ENCODE measurements at regions not wholly inside any gene's neighbourhood (a gene's known extent, or its start where the extent isn't known, plus 50 kb on each side); places are given as distances from the start of the nearest gene placed in this dataset.

DNA sequence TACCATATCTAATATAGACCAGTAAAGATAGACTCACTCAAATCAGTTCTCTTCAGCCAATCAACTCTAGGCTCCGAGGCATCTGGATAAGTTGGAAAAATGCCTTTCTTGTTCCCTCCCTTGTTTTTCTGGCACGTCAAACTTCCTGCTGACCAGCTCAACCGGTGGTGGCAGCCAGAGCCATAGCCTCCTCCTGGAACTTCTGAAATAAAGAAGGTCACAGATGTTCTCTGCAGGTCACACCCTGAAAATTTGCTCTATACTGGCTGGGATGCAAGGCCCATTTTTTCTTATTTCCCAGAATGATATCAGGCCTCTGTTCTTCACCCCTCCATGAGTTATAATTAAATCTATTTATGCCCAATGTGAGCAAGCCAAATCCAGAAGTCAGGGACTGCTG lies 81.9 kb downstream of the BMP4 start:
- TF ChIP-seq, protein P1, sequence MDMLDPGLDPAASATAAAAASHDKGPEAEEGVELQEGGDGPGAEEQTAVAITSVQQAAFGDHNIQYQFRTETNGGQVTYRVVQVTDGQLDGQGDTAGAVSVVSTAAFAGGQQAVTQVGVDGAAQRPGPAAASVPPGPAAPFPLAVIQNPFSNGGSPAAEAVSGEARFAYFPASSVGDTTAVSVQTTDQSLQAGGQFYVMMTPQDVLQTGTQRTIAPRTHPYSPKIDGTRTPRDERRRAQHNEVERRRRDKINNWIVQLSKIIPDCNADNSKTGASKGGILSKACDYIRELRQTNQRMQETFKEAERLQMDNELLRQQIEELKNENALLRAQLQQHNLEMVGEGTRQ (IDR thresholded peaks at IDR 0.05; ENCODE audit: borderline replicate concordance, low read depth, low read length) = no peak
- TF ChIP-seq, protein P2, sequence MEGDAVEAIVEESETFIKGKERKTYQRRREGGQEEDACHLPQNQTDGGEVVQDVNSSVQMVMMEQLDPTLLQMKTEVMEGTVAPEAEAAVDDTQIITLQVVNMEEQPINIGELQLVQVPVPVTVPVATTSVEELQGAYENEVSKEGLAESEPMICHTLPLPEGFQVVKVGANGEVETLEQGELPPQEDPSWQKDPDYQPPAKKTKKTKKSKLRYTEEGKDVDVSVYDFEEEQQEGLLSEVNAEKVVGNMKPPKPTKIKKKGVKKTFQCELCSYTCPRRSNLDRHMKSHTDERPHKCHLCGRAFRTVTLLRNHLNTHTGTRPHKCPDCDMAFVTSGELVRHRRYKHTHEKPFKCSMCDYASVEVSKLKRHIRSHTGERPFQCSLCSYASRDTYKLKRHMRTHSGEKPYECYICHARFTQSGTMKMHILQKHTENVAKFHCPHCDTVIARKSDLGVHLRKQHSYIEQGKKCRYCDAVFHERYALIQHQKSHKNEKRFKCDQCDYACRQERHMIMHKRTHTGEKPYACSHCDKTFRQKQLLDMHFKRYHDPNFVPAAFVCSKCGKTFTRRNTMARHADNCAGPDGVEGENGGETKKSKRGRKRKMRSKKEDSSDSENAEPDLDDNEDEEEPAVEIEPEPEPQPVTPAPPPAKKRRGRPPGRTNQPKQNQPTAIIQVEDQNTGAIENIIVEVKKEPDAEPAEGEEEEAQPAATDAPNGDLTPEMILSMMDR (IDR thresholded peaks at IDR 0.05) = no peak
- TF ChIP-seq EZH2phosphoT487 (IDR thresholded peaks at IDR 0.05; ENCODE audit: borderline replicate concordance, low read depth) (no peak), SIN3A (IDR thresholded peaks at IDR 0.05; ENCODE audit: borderline replicate concordance, low read depth, low read length) (no peak), TCF12 (IDR thresholded peaks at IDR 0.05) (no peak), GABPA (IDR thresholded peaks at IDR 0.05; ENCODE audit: low read depth) (no peak), POLR2AphosphoS5 (IDR thresholded peaks at IDR 0.05; ENCODE audit: low read depth, low read length) (no peak)
- TF ChIP-seq, protein P3, sequence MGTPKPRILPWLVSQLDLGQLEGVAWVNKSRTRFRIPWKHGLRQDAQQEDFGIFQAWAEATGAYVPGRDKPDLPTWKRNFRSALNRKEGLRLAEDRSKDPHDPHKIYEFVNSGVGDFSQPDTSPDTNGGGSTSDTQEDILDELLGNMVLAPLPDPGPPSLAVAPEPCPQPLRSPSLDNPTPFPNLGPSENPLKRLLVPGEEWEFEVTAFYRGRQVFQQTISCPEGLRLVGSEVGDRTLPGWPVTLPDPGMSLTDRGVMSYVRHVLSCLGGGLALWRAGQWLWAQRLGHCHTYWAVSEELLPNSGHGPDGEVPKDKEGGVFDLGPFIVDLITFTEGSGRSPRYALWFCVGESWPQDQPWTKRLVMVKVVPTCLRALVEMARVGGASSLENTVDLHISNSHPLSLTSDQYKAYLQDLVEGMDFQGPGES (IDR thresholded peaks at IDR 0.05; ENCODE audit: low read depth, low read length) = no peak
- TF ChIP-seq, protein P4, sequence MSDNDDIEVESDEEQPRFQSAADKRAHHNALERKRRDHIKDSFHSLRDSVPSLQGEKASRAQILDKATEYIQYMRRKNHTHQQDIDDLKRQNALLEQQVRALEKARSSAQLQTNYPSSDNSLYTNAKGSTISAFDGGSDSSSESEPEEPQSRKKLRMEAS (IDR thresholded peaks at IDR 0.05; ENCODE audit: low read depth) = no peak
